Prostate gland (tissue), 2 donors: ENCODE measurements at regions not wholly inside any gene's neighbourhood (a gene's known extent, or its start where the extent isn't known, plus 50 kb on each side); places are given as distances from the start of the nearest gene placed in this dataset.
A peak's percentile ranks its signal among the peaks of the same experiment; 100 is the strongest.

ENCODE experiments used
- DNase-seq: peaks from one replicate; pipeline ENCODE4 v3.0.0-alpha.2; 2019; ENCODE audit warnings: low spot score
- H3K27ac ChIP-seq, 2 donors: fragments of 200-600 bp; sonication (generic); 2 replicates each; pipeline ENCODE4 v1.5.1; 2017 to 2019
- H3K27me3 ChIP-seq: fragments of 200-600 bp; sonication (generic); replicated peaks from 2 replicates; pipeline ENCODE4 v1.5.1; 2019; ENCODE audit not compliant: insufficient read depth
- H3K36me3 ChIP-seq, 2 donors: fragments of 200-600 bp; sonication (generic); 1 replicate in 1 of 2; 2 replicates in 1 of 2; pipeline versions ENCODE4 v1.5.1 to v1.8.1; 2017 to 2019
- H3K4me1 ChIP-seq: fragments of 200-600 bp; sonication (generic); replicated peaks from 2 replicates; pipeline ENCODE4 v1.5.1; 2019
- H3K4me3 ChIP-seq, 2 donors: fragments of 200-600 bp; sonication (generic); 2 replicates each; pipeline ENCODE4 v1.5.1; 2017 to 2019
- H3K9me3 ChIP-seq: fragments of 200-600 bp; sonication (generic); 2 replicates; pipeline ENCODE4 v1.5.1; 2017
- POLR2A ChIP-seq: fragments of 450-650 bp; IDR thresholded peaks from one replicate; pipeline ENCODE4 v1.6.1; 2016; ENCODE audit warnings: antibody characterized with exemption, mild to moderate bottlenecking
- POLR2AphosphoS5 ChIP-seq: sonication (generic); formaldehyde crosslinking; IDR thresholded peaks from one replicate; pipeline ENCODE4 v1.6.1; 2017; ENCODE audit warnings: antibody characterized with exemption
- WGBS: methylation state at CpG from one replicate; pipeline ENCODE4 v1.1.5; 2018; 5-methylcytosine and 5-hydroxymethylcytosine counted together
- intact Hi-C: fragments of 100-400 bp; cut with DNase I; formaldehyde crosslinking; loops from one replicate; pipeline ENCODE4 v1.14.2; 2022
- TF ChIP-seq, protein P1 (sequence below), 4 experiments: fragments of 200-600 bp in 2 of 4; fragments of 450-650 bp in 2 of 4; sonication (generic) in 2 of 4; IDR thresholded peaks; 1 replicate in 3 of 4; 2 replicates in 1 of 4; pipeline ENCODE4 v1.5.1; 2016 to 2019; ENCODE audit warnings: antibody characterized with exemption in 4 of 4, mild to moderate bottlenecking in 2 of 4, moderate library complexity in 2 of 4

DNA sequence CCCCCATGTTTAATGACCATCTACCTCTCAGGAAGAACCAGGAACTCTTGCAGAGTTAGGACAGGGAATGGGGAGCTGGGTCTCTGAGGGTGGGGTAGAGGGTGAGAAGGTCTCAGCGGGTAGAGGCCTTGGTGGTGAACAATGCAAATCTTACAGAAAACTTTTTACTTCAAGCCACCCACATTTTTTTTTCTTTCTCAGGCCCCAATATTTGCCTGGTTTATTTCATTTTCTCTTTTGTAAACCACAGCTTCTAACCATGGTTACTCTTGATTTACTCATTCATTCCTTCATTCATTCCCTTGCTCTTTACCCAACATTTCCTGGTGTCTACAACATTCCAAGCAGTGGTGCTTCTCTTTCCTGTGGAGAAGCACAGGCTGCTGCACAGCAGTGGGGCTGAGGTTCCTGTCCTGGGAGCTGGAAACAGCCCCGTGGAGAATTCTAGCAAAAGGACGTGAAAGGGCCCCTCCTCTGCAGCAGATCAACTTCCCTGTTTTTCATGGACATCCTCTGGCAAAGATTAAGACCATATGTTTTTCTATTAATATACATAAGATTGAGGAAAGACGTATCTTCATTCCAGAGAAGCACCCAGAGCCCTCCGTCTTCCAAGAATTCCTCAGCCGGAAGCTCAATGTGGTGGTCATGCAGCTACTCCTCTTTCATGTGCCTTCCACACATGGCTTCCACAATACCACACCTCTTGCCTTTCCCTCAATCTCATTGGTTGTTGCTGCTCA is 224.4 kb upstream of the SESN3 start:
- intact Hi-C loops, result no loop called here
- no peaks in the 10 kb centered on the region for H3K4me1 ChIP-seq
- H3K4me3 ChIP-seq, result no peak overlapping the region
- no peak overlapping the region for H3K27ac ChIP-seq
- H3K9me3 ChIP-seq, result no peaks in the 10 kb centered on the region
- TF ChIP-seq POLR2AphosphoS5 (no peak), POLR2A (no peak)
- TF ChIP-seq, protein P1, sequence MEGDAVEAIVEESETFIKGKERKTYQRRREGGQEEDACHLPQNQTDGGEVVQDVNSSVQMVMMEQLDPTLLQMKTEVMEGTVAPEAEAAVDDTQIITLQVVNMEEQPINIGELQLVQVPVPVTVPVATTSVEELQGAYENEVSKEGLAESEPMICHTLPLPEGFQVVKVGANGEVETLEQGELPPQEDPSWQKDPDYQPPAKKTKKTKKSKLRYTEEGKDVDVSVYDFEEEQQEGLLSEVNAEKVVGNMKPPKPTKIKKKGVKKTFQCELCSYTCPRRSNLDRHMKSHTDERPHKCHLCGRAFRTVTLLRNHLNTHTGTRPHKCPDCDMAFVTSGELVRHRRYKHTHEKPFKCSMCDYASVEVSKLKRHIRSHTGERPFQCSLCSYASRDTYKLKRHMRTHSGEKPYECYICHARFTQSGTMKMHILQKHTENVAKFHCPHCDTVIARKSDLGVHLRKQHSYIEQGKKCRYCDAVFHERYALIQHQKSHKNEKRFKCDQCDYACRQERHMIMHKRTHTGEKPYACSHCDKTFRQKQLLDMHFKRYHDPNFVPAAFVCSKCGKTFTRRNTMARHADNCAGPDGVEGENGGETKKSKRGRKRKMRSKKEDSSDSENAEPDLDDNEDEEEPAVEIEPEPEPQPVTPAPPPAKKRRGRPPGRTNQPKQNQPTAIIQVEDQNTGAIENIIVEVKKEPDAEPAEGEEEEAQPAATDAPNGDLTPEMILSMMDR (IDR thresholded peaks at IDR 0.05), result no peak
- DNase-seq, result no peak
- no peaks in the 10 kb centered on the region for H3K27me3 ChIP-seq
- 97% methylated on average over 6 of the region's 6 CpGs for WGBS
- no peaks in the 10 kb centered on the region for H3K36me3 ChIP-seq

DNA sequence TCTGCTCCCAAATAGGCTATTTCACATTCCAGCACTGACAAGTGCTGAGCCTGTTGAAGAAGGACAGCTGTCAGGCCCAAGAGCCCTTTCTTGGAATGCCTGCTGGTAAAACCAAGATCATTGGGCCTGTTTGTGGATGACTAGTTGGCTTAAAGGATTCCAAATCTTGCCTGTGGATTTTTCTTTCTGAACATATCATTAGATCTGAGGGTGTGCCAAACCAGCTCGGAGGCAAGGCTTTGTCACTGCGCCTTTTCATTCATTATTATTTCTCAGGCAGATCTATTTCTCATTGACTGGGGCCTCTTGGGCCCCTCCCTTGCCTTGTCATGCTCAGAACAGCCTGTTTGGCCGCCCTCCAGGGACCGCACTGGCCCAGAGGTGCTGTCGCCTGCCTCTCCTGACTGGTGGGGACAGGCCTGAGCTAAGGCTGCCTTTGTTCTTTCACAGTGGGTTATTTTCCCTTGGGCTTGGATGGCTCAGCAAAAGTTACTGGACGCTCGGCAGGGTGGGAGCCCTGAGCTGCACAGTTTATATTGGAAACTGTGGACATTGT is 222.7 kb upstream of the SESN3 start:
- peak; percentile 89 for DNase-seq

DNA sequence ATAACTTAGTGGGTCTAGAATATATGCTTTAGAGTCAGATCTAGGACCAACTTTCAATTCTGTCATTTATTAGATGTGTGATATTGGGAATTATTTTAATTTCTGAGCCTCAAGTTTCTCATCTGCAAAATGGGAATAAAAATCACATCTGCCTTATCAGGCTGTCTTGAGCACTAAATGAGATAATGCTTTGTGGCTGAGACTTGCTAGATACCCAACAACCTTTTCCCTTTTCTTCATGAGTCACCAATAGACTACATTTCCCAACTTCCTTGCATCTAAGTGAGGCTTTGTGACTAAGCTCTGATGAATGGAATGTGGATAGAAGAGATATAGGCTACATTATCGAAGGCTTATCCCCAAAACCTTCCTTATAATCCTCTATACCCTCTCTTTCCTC is 220.7 kb upstream of the SESN3 start:
- Histone ChIP-seq H3K4me3 (no peak overlapping the region), H3K27me3 (no peaks in the 10 kb centered on the region), H3K4me1 (no peaks in the 10 kb centered on the region), H3K27ac (no peak overlapping the region), H3K36me3 (no peaks in the 10 kb centered on the region), H3K9me3 (no peaks in the 10 kb centered on the region)
- 90% methylated on average over 1 of the region's 1 CpG for WGBS
- DNase-seq, result no peak
- TF ChIP-seq POLR2AphosphoS5, result no peak
- intact Hi-C loops, result no loop called here

More for the DNA sequence above, 222.7 kb upstream of the SESN3 start:
- Histone ChIP-seq H3K4me1 (no peaks in the 10 kb centered on the region), H3K27me3 (no peaks in the 10 kb centered on the region), H3K4me3 (no peak overlapping the region), H3K9me3 (no peaks in the 10 kb centered on the region), H3K27ac (no peak overlapping the region), H3K36me3 (no peaks in the 10 kb centered on the region)
- TF ChIP-seq POLR2A, result no peak
- TF ChIP-seq POLR2AphosphoS5, result peak; percentile 71
- TF ChIP-seq, protein P1 (IDR thresholded peaks at IDR 0.05), result peak in 1 of 4 experiments; percentile 5
- intact Hi-C loops, result no loop called here
- 52% methylated on average over 7 of the region's 7 CpGs for WGBS

DNA sequence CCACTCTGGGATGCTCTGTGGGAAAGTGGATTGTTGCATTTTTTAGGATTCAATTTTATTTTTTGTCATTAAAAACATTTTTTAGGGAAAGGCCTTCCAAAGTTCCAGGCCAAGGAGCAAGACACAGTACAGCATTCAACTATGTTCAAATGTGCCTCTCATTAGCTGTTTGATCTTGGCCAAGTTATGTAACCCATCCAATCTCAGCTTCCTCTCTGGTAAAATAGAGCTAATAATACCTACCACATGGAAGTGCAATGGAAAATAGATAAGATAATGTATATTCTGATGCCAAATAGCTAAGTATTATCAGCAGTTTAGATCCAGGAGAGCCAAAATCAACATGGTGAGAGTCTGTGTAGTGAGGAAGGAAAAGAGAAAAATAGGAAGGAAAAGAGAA is 220.3 kb upstream of the SESN3 start:
- intact Hi-C loops, result no loop called here
- Histone ChIP-seq H3K9me3 (no peaks in the 10 kb centered on the region), H3K4me1 (no peaks in the 10 kb centered on the region), H3K36me3 (no peaks in the 10 kb centered on the region), H3K27ac (no peak overlapping the region), H3K4me3 (no peak overlapping the region), H3K27me3 (no peaks in the 10 kb centered on the region)
- TF ChIP-seq POLR2A, result no peak
- TF ChIP-seq, protein P1 (IDR thresholded peaks at IDR 0.05), result no peak
- TF ChIP-seq POLR2AphosphoS5, result no peak
- DNase-seq, result no peak

- WGBS, result 82% methylated on average over 4 of the region's 4 CpGs
- Histone ChIP-seq H3K4me1 (no peaks in the 10 kb centered on the region), H3K27me3 (no peaks in the 10 kb centered on the region), H3K4me3 (no peak overlapping the region), H3K27ac (no peak overlapping the region), H3K9me3 (no peaks in the 10 kb centered on the region), H3K36me3 (no peaks in the 10 kb centered on the region)
- TF ChIP-seq POLR2AphosphoS5 (no peak), POLR2A (no peak)
- TF ChIP-seq, protein P1 (IDR thresholded peaks at IDR 0.05), result no peak
- DNase-seq, result no peak
- intact Hi-C loops, result no loop called here
These were observed 219.6 kb upstream of the SESN3 start for GRCh38 chr11:95450547-95451123.
